Parathyroid adenoma (tissue), 2 donors: ENCODE measurements at regions not wholly inside any gene's neighbourhood (a gene's known extent, or its start where the extent isn't known, plus 50 kb on each side); places are given as distances from the start of the nearest gene placed in this dataset.

ENCODE experiments used
- H2AFZ ChIP-seq: fragments of 300-600 bp; sonication (generic); one replicate; pipeline ENCODE4 v1.7.0; 2017; ENCODE audit warnings: antibody characterized with exemption, mild to moderate bottlenecking
- H3K27ac ChIP-seq: fragments of 300-600 bp; sonication (generic); one replicate; pipeline ENCODE4 v1.7.0; 2017
- H3K27me3 ChIP-seq: fragments of 300-600 bp; sonication (generic); one replicate; pipeline ENCODE4 v1.7.0; 2017; ENCODE audit warnings: low read length; ENCODE audit not compliant: control insufficient read depth, insufficient read depth
- H3K36me3 ChIP-seq: fragments of 300-600 bp; sonication (generic); one replicate; pipeline ENCODE4 v1.7.0; 2017; ENCODE audit warnings: low read length; ENCODE audit not compliant: control insufficient read depth, insufficient read depth
- H3K4me1 ChIP-seq: fragments of 300-600 bp; sonication (generic); one replicate; pipeline ENCODE4 v1.7.0; 2017; ENCODE audit warnings: control low read depth
- H3K4me2 ChIP-seq: fragments of 300-600 bp; sonication (generic); one replicate; pipeline ENCODE4 v1.7.0; 2017; ENCODE audit warnings: low read length
- H3K4me3 ChIP-seq: fragments of 300-600 bp; sonication (generic); one replicate; pipeline ENCODE4 v1.7.0; 2017; ENCODE audit warnings: low read depth, low read length
- H3K79me2 ChIP-seq: fragments of 300-600 bp; sonication (generic); one replicate; pipeline ENCODE4 v1.7.0; 2017; ENCODE audit warnings: control low read depth
- H3K9ac ChIP-seq: fragments of 300-600 bp; sonication (generic); one replicate; pipeline ENCODE4 v1.7.0; 2017; ENCODE audit warnings: mild to moderate bottlenecking
- H3K9me3 ChIP-seq: fragments of 300-600 bp; sonication (generic); one replicate; pipeline ENCODE4 v1.7.0; 2017; ENCODE audit warnings: low read length; ENCODE audit not compliant: control insufficient read depth
- TF ChIP-seq, protein P1 (sequence below): fragments of 300-600 bp; sonication (generic); IDR thresholded peaks from one replicate; pipeline ENCODE4 v1.7.0; 2017; ENCODE audit warnings: antibody characterized with exemption, mild to moderate bottlenecking
- donor health status: primary hyperparathyroidism.

DNA sequence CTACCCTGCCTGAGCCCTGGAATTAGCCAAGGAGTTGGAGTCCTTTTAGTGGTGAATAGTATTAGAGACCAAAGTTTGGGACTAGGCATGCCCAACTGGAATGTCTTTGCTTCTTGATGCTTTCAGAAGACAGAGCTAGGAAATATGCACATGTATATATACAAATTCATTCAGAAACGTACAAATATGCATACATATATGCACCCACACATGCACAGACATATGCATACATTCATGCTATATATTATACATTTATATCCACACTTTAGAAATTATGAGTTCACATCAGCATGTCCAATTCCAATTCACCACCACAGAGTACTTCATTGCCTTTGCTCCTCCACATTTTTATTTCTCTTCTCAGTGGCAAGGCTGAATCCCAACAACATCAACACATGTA, 398.3 kb upstream of the MPDZ start:
- TF ChIP-seq, protein P1, sequence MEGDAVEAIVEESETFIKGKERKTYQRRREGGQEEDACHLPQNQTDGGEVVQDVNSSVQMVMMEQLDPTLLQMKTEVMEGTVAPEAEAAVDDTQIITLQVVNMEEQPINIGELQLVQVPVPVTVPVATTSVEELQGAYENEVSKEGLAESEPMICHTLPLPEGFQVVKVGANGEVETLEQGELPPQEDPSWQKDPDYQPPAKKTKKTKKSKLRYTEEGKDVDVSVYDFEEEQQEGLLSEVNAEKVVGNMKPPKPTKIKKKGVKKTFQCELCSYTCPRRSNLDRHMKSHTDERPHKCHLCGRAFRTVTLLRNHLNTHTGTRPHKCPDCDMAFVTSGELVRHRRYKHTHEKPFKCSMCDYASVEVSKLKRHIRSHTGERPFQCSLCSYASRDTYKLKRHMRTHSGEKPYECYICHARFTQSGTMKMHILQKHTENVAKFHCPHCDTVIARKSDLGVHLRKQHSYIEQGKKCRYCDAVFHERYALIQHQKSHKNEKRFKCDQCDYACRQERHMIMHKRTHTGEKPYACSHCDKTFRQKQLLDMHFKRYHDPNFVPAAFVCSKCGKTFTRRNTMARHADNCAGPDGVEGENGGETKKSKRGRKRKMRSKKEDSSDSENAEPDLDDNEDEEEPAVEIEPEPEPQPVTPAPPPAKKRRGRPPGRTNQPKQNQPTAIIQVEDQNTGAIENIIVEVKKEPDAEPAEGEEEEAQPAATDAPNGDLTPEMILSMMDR: no peak

DNA sequence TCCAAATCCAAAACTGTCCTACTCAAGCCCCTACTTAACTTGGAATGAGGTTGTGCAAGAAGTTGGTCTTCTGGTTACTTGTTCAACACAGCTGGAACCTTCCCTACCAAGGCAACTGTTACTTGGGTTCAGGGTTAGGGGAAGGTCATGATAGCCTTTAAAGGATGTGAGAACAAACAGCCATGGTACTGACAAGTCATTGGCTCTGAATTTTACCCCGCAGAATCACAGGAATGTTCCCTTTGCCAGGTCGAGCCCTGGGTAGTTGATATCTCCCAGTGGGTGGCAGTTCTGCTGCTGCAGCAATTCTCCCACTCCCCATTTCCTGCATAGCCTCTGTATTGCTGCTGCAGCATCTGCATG, 396.1 kb upstream of the MPDZ start:
- Histone ChIP-seq H3K9ac (no peak overlapping the region), H3K4me3 (no peak overlapping the region), H3K9me3 (no peaks in the 10 kb centered on the region), H3K27me3 (no peaks in the 10 kb centered on the region), H3K4me1 (no peaks in the 10 kb centered on the region), H3K79me2 (no peaks in the 10 kb centered on the region), H3K27ac (no peak overlapping the region), H2AFZ (no peak overlapping the region), H3K4me2 (no peak overlapping the region), H3K36me3 (no peaks in the 10 kb centered on the region)
- TF ChIP-seq, protein P1: no peak

More for the DNA sequence above, 398.3 kb upstream of the MPDZ start:
- Histone ChIP-seq H3K27ac (no peak overlapping the region), H2AFZ (no peak overlapping the region), H3K27me3 (no peaks in the 10 kb centered on the region), H3K79me2 (no peaks in the 10 kb centered on the region), H3K9me3 (no peaks in the 10 kb centered on the region), H3K36me3 (no peaks in the 10 kb centered on the region), H3K9ac (no peak overlapping the region), H3K4me3 (no peak overlapping the region), H3K4me1 (no peaks in the 10 kb centered on the region), H3K4me2 (no peak overlapping the region)

DNA sequence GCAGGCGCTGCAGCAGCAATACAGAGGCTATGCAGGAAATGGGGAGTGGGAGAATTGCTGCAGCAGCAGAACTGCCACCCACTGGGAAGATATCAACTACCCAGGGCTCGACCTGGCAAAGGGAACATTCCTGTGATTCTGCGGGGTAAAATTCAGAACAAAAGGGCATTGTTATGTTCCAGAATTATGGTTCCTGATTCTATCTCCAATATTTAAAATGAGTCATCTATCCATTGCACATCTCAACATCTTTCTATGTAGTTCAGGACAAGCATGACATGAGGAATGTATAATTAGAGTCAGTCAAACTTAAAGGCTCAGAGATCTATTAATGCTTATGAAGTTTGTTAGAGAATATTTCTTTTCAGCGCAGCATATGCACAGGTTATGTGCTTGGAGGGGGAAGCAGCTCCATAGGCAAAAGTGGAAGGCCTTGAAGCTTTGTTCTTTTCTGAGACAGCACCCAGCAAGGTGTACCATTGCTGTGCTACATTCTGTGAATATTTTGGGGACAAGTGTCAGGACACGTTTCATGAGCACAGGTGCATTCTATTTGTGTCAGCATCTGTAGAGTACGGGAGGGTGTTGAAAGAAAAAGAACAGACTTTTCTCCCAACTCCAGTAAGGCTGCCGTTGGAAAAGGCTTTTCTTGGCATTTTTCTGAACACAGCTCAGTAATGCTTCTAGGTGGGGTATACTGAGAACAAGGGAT, 395.6 kb upstream of the MPDZ start:
- Histone ChIP-seq H3K27ac (no peak overlapping the region), H2AFZ (no peak overlapping the region), H3K9ac (no peak overlapping the region), H3K27me3 (no peaks in the 10 kb centered on the region), H3K9me3 (no peaks in the 10 kb centered on the region), H3K4me3 (no peak overlapping the region), H3K4me2 (no peak overlapping the region), H3K36me3 (no peaks in the 10 kb centered on the region), H3K4me1 (no peaks in the 10 kb centered on the region), H3K79me2 (no peaks in the 10 kb centered on the region)
- TF ChIP-seq, protein P1: no peak

DNA sequence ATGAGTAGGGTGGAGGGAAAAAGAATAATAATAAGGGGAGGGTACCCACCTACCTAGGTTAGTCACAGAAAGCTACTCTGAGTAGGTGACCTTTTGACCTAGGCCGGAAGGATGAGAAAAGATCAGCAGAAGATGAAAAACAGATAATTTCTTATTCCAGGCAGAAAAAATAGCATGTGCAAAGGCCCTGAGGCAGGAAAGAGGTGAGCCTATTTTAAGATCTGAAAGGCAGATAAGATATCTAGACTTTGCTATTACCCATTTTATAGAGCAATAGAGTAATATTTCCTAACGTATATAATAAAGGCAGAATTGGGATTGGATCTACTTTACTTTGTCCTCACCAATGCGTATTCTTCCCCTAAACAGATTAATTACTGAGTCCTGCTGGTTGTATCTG, 393.9 kb upstream of the MPDZ start:
- Histone ChIP-seq H3K9ac (no peak overlapping the region), H3K9me3 (no peaks in the 10 kb centered on the region), H3K4me1 (no peaks in the 10 kb centered on the region), H3K79me2 (no peaks in the 10 kb centered on the region), H3K27me3 (no peaks in the 10 kb centered on the region), H3K4me2 (no peak overlapping the region), H3K36me3 (no peaks in the 10 kb centered on the region), H3K27ac (no peak overlapping the region), H2AFZ (no peak overlapping the region), H3K4me3 (no peak overlapping the region)
- TF ChIP-seq, protein P1: no peak

DNA sequence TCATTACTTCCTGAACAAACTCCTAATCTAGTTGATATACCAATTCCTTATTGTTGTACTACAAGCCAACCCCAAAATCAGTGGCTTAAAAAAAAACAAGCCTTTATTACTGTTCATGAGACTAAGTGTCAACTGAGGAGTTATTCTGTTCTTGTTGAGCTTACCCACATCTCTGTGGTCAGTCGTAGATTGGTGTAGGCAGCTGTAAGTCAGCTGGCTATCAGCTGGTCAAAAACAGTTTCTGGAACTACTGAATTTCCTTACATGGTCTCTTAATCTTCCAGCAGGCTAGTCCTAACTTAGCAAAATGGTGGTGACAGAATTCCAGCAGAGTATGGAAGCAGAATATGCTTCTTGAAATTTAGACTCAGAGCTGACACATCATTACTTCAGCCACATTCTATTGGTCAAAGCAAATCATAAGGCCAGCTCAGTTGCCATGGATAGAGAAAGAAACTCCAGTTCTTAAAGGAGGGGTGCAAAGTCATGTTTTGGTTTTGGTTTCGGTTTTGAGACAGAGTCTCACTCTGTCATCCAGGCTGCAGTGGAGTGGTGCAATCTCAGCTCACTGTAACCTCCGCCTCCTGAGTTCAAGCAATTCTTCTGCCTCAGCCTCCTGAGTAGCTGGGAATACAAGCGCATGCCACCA, 386.1 kb upstream of the MPDZ start:
- TF ChIP-seq, protein P1: no peak
- no peak overlapping the region for H3K4me3 ChIP-seq

More for the DNA sequence above, 386.1 kb upstream of the MPDZ start:
- H3K4me1 ChIP-seq: no peaks in the 10 kb centered on the region
- H3K27ac ChIP-seq: no peak overlapping the region
- H3K9ac ChIP-seq: no peak overlapping the region
- no peaks in the 10 kb centered on the region for H3K27me3 ChIP-seq
- H2AFZ ChIP-seq: no peak overlapping the region
- no peaks in the 10 kb centered on the region for H3K36me3 ChIP-seq
- no peaks in the 10 kb centered on the region for H3K79me2 ChIP-seq
- H3K4me2 ChIP-seq: no peak overlapping the region
- no peaks in the 10 kb centered on the region for H3K9me3 ChIP-seq
